Dedifferentiated amniotic fluid mesenchymal stem cell (primary cell): ENCODE measurements at regions not wholly inside any gene's neighbourhood (a gene's known extent, or its start where the extent isn't known, plus 50 kb on each side); places are given as distances from the start of the nearest gene placed in this dataset.

Experiments used
- DNase-seq: peaks from one replicate; pipeline ENCODE4 v3.0.0-alpha.2; 2016; ENCODE audit errors: extremely low spot score

- DNase-seq = no peak
Measured at GRCh38 chr2:13876491-13877037, 756.0 kb upstream of the LRATD1 start.

- DNase-seq = no peak
Measured at GRCh38 chr2:13877571-13877970, 754.9 kb upstream of the LRATD1 start.

DNA sequence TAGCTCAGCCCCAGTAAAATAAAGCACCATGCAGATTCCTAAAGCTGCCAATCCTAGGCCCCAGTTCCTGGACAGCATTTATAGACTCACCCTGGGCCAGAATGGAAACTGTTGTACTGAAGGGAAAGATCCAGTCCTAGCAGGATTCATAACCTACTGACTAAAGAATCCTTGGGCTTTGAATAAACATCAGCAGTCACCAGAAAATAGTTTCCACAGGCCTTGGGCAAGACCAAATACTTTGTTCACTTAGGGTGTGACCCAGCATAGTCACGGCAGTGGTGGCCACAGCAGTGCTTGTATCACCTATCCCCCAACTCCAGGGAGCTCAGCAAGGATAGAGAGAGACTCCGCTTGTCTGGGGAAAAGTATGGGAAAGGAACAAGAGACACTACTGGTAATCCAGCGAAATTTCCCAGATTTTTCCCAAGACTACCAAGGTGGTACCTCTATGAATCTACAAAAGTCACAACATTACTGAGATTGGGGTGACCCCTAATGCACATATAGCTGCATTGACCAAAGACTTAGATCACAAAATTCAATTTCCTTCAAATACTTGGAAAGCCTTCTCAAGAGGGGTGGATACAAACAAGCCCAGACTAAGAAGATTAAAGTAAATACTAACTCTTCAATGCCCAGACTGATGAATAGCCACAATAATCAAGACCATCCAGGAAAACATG lies 748.1 kb upstream of the LRATD1 start:
- peak; percentile 46 for DNase-seq

GRCh38 chr2:13901526-13901925 lies 731.0 kb upstream of the LRATD1 start:
- DNase-seq = no peak

GRCh38 chr2:13905831-13906230 lies 726.7 kb upstream of the LRATD1 start:
- DNase-seq = no peak

GRCh38 chr2:13916066-13916465 lies 716.5 kb upstream of the LRATD1 start:
- no peak for DNase-seq

DNA sequence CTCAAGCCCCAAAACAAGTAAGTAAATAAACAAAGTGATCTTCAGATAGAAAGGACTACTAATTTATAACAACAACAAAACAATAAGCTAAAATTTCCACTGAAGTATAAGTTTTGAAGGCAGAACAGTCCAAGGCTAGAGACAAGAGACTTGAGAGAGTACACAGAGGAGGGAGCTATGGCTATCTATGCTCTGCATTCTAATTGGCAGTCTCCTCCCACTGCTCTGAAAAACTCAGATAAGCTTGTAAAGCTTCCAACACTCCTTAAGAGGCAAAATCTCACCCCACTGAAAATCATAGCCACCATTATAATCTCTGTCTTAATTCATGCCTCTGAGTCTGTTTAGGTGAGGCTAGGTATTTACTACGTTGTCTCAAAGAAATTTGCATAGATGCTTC lies 714.6 kb upstream of the LRATD1 start:
- no peak for DNase-seq

- DNase-seq = peak; percentile 35
Measured at GRCh38 chr2:13919981-13920382, 712.5 kb upstream of the LRATD1 start.

- no peak for DNase-seq
Measured at GRCh38 chr2:13921245-13921644, 711.3 kb upstream of the LRATD1 start.

DNA sequence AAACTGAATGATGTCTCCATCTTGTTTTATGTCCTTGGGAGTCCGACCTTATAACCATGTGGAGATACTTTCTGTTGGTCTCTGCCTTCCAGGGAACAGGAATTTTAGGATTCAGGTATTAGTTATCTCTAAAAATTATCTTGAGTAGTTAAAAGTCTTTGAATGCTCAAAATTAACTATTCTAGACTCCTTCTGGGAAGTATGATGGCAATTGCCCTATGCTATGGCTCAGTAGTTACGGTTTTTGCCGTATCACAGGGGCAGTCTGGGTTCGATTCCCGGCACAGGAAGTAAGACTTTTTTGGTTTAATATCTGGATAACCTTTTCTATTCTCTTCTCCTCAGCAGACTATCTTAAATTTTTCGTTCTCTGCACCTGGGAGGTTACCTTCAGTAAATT lies 708.7 kb upstream of the LRATD1 start:
- DNase-seq = no peak

GRCh38 chr2:13942111-13942510 lies 690.4 kb upstream of the LRATD1 start:
- DNase-seq = no peak

- no peak for DNase-seq
Measured at GRCh38 chr2:13950761-13951160, 681.8 kb upstream of the LRATD1 start.

GRCh38 chr2:13968811-13969210 lies 663.7 kb upstream of the LRATD1 start:
- no peak for DNase-seq

- no peak for DNase-seq
Measured at GRCh38 chr2:13986119-13986720, 646.3 kb upstream of the LRATD1 start.

DNA sequence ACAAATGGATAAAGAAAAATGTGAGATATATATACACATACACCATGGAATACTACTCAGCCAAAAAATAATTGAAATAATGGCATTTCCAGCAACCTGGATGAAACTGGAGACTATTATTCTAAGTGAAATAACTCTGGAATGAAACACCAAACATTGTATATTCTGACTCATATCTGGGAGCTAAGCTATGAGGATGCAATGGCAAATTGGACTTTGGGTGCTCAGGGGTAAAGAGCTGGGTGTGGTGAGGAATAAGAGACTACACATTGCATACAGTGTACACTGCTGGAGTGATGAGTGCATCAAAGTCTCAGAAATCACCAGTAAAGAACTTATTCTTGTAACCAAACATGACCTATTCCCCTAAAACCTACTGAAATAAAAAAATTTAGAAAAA lies 636.0 kb upstream of the LRATD1 start:
- no peak for DNase-seq

DNA sequence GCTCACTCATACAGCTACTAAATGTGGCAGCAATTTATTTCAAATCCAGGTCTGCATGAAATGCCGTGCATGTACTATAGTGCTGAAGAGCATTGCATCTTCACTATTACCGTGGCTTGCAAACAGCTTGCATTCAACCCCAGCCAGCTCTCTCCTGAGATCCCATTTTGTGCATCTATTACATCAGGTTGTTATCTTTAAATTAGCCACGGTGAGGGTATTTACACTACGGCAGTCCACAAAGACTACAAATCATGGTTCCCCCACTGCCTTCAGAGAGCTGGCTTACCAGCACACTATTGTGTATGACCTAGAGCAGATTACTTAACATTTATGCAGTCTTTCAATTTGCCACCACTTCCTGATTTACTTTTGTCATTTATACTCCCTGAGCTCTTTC lies 621.3 kb upstream of the LRATD1 start:
- no peak for DNase-seq

DNA sequence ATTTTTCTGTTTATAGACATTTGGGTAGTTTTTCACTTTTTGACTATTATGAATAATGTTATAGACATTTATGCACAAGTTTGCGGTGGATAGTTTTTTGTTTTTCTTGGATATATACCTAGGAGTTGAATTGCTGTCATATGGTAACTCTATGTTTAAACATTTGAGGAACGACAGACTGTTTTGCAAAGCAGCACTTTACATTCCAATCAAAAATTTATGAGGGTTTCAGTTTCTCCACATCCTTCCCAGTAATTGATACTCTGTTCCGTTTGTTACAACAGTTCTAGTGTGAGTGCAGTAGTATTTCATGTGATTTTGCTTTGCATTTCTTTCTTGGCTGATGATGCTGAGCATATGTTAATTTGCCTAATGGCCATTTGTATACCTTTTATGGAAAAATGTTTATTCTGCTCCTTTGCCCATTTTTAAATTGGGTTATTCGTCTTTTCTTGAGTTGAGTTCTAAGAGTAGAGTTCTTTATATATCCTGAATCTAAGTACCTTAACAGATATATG lies 617.3 kb upstream of the LRATD1 start:
- no peak for DNase-seq

DNA sequence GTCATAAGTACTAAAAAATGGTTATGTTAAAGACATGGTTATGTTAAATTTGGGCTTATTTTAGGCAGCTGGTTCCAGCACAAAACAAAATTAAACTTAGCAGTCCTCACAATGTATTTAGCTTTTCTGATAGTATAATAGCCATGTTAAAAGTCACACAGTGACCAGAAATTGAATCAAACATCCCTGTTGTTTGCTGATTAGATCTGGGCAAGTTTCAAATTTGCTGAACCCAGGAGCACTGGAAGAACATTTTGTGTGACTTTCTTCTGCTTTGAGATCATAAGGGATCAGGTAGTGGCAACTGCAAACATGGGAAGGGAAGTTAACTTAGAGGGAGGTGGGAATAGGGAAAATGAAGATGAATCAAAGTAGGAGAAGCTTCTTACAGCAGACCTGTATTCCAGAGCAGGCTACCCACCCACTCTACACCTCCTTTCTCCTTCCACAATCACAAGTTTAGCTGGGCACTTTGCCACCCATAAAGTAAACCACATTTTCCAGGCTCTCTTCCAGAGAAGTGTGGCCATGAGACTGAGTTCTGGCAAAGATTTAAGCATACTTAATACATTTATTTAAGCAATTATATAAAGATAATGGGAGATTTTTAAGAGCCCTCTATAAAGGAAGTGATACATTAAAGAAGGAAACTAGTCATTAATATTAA lies 616.1 kb upstream of the LRATD1 start:
- no peak for DNase-seq

- DNase-seq = no peak
Measured at GRCh38 chr2:14018620-14019019, 613.9 kb upstream of the LRATD1 start.

- no peak for DNase-seq
Measured at GRCh38 chr2:14023558-14023957, 609.0 kb upstream of the LRATD1 start.

GRCh38 chr2:14039134-14039533 lies 593.4 kb upstream of the LRATD1 start:
- DNase-seq = no peak

GRCh38 chr2:14047491-14047890 lies 585.0 kb upstream of the LRATD1 start:
- no peak for DNase-seq

- DNase-seq = no peak
Measured at GRCh38 chr2:14051401-14051800, 581.1 kb upstream of the LRATD1 start.
